Keratinocyte (primary cell): ENCODE measurements at regions not wholly inside any gene's neighbourhood (a gene's known extent, or its start where the extent isn't known, plus 50 kb on each side); places are given as distances from the start of the nearest gene placed in this dataset.

ENCODE experiments used
- DNase-seq: peaks from one replicate; pipeline ENCODE4 v3.0.0-alpha.2; 2011; ENCODE audit warnings: low read depth, missing footprints, low spot score
- FAIRE-seq: peaks from 2 replicates; lab custom pipeline; 2011; peaks lifted over from hg19 to GRCh38; lab: Jason Lieb, UNC
- H2AFZ ChIP-seq: 2 replicates; pipeline ENCODE4 v1.6.0; 2012; ENCODE audit warnings: low read length, control low read depth, inconsistent platforms; ENCODE audit not compliant: control insufficient read depth
- H3K27ac ChIP-seq: 2 replicates; pipeline ENCODE4 v1.5.1; 2011; ENCODE audit warnings: low read length; ENCODE audit not compliant: control insufficient read depth, insufficient read depth
- H3K27me3 ChIP-seq: 3 replicates; pipeline ENCODE4 v1.6.0; 2011; ENCODE audit warnings: low read length; ENCODE audit not compliant: control insufficient read depth, insufficient read depth; ENCODE audit errors: extremely low read depth
- H3K36me3 ChIP-seq, 2 experiments: 2 replicates in 1 of 2; 3 replicates in 1 of 2; pipeline ENCODE4 v1.5.1; 2011; ENCODE audit warnings: low read length in 2 of 2, mild to moderate bottlenecking in 1 of 2; ENCODE audit not compliant: control insufficient read depth in 2 of 2, insufficient read depth in 2 of 2; ENCODE audit errors: extremely low read depth in 1 of 2
- H3K4me1 ChIP-seq: 3 replicates; pipeline ENCODE4 v1.5.1; 2011; ENCODE audit warnings: low read length; ENCODE audit not compliant: control insufficient read depth, insufficient read depth; ENCODE audit errors: extremely low read depth
- H3K4me2 ChIP-seq: 3 replicates; pipeline ENCODE4 v1.6.0; 2011; ENCODE audit warnings: low read depth, low read length; ENCODE audit not compliant: control insufficient read depth, insufficient read depth; ENCODE audit errors: extremely low read depth
- H3K4me3 ChIP-seq, 3 experiments: fragments of 200-600 bp in 1 of 3; sonication (generic) in 1 of 3; 2 replicates in 2 of 3; 3 replicates in 1 of 3; pipeline ENCODE4 v1.5.1; 2011 to 2016; ENCODE audit warnings: low read length in 3 of 3, mild to moderate bottlenecking in 3 of 3, control low read depth in 2 of 3, inconsistent platforms in 1 of 3, low read depth in 1 of 3, mixed read lengths in 1 of 3, mixed run types in 1 of 3, moderate library complexity in 1 of 3; ENCODE audit not compliant: control insufficient read depth in 2 of 3, insufficient read depth in 2 of 3; ENCODE audit errors: extremely low read depth in 1 of 3
- H3K79me2 ChIP-seq: 2 replicates; pipeline ENCODE4 v1.6.0; 2012; ENCODE audit warnings: low read length; ENCODE audit not compliant: control insufficient read depth, insufficient read depth
- H3K9ac ChIP-seq: 3 replicates; pipeline ENCODE4 v1.6.0; 2011; ENCODE audit warnings: low read length; ENCODE audit not compliant: control insufficient read depth, insufficient read depth; ENCODE audit errors: extremely low read depth
- H3K9me1 ChIP-seq: 3 replicates; pipeline ENCODE4 v1.6.0; 2011; ENCODE audit warnings: low read length; ENCODE audit not compliant: control insufficient read depth, insufficient read depth; ENCODE audit errors: extremely low read depth
- H3K9me3 ChIP-seq: 2 replicates; pipeline ENCODE4 v1.5.1; 2012; ENCODE audit warnings: low read depth, low read length; ENCODE audit not compliant: control insufficient read depth
- H4K20me1 ChIP-seq: 3 replicates; pipeline ENCODE4 v1.6.0; 2011; ENCODE audit warnings: low read length; ENCODE audit not compliant: control insufficient read depth, insufficient read depth; ENCODE audit errors: extremely low read depth
- EZH2 ChIP-seq: IDR thresholded peaks from one replicate; pipeline ENCODE4 v1.6.1; 2012; ENCODE audit warnings: inconsistent platforms, mild to moderate bottlenecking, low read length, moderate library complexity
- dilution Hi-C: fragments of 300-500 bp; cut with MboI; formaldehyde crosslinking; loops from one replicate; pipeline ENCODE4 v1.7.0; 2020; ENCODE audit warnings: low sequenced_read_pairs; ENCODE audit not compliant: extremely low pct_ligation_motif_present
- TF ChIP-seq, protein P1 (sequence below), 3 experiments: IDR thresholded peaks in 1 of 3; conservative IDR thresholded peaks in 1 of 3; optimal IDR thresholded peaks in 1 of 3; 2 replicates in 2 of 3; 3 replicates in 1 of 3; pipeline versions ENCODE3 to v1.5.1; 2011; ENCODE audit warnings: low read length in 3 of 3, mild to moderate bottlenecking in 3 of 3, moderate library complexity in 2 of 3, control low read depth in 1 of 3, inconsistent platforms in 1 of 3; ENCODE audit not compliant: insufficient read depth in 2 of 3; ENCODE audit errors: extremely low read depth in 1 of 3

DNA sequence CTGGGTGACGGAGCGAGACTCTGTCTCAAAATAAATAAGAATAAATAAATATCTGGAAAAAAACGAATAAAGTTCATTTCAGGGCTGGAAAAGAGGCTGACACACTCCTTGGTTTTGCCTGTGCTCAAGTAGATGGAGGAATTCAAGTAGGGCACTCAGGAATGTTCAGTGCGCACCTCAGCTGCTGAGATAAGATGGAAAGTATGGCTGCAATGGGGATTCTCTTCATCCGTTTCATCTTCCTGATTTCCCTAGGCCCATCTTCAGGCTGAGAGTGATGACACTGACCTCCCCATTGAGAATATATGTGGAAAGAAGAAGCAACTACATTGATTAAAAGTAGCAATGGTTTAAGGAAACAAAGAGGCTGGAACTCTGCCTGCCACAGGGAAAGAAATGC, 130.5 kb upstream of the ZNF644 start:
- TF ChIP-seq, protein P1, sequence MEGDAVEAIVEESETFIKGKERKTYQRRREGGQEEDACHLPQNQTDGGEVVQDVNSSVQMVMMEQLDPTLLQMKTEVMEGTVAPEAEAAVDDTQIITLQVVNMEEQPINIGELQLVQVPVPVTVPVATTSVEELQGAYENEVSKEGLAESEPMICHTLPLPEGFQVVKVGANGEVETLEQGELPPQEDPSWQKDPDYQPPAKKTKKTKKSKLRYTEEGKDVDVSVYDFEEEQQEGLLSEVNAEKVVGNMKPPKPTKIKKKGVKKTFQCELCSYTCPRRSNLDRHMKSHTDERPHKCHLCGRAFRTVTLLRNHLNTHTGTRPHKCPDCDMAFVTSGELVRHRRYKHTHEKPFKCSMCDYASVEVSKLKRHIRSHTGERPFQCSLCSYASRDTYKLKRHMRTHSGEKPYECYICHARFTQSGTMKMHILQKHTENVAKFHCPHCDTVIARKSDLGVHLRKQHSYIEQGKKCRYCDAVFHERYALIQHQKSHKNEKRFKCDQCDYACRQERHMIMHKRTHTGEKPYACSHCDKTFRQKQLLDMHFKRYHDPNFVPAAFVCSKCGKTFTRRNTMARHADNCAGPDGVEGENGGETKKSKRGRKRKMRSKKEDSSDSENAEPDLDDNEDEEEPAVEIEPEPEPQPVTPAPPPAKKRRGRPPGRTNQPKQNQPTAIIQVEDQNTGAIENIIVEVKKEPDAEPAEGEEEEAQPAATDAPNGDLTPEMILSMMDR (optimal IDR thresholded peaks at IDR 0.05 in 1 of 3, IDR thresholded peaks at IDR 0.05 in 1 of 3, conservative IDR thresholded peaks at IDR 0.05 in 1 of 3; ENCODE audit: extremely low read depth in 1 of 3, insufficient read depth in 2 of 3, low read length in 3 of 3) = no peak
- no peak for TF ChIP-seq EZH2
- DNase-seq (no peak), FAIRE-seq (no peak)
- Histone ChIP-seq H3K4me2 (no peak overlapping the region), H4K20me1 (no peaks in the 10 kb centered on the region), H3K27ac (no peak overlapping the region), H3K36me3 (no peaks in the 10 kb centered on the region), H3K79me2 (no peaks in the 10 kb centered on the region), H2AFZ (no peak overlapping the region), H3K27me3 (no peaks in the 10 kb centered on the region), H3K9me1 (no peaks in the 10 kb centered on the region), H3K4me3 (no peak overlapping the region), H3K9me3 (no peaks in the 10 kb centered on the region), H3K9ac (no peak overlapping the region), H3K4me1 (no peaks in the 10 kb centered on the region)
- dilution Hi-C loops = no loop called here

DNA sequence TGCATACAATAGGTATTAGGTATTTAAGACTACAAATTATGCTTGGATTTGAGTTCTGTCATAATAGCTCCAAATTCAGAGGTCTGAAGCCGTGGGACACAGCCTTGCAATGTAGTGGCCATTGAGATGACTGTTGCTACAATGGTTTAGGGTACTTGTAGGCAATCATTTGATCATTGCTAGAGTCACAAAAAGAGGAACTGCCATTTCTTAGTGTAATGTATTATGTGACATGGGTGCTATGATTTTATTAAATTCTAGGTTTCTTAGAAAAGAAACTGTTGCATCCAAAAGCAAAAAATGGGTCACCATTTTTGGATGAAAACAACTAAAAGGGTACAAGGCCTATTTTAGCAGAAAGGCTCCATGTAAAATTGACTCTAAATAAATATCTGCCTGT, 129.9 kb upstream of the ZNF644 start:
- no peaks in the 10 kb centered on the region for H3K4me1 ChIP-seq
- H3K9ac ChIP-seq = no peak overlapping the region
- TF ChIP-seq, protein P1 (optimal IDR thresholded peaks at IDR 0.05 in 1 of 3, IDR thresholded peaks at IDR 0.05 in 1 of 3, conservative IDR thresholded peaks at IDR 0.05 in 1 of 3; ENCODE audit: extremely low read depth in 1 of 3, insufficient read depth in 2 of 3, low read length in 3 of 3) = no peak
- TF ChIP-seq EZH2 = no peak
- H3K4me2 ChIP-seq = no peak overlapping the region
- no peak for DNase-seq
- H3K36me3 ChIP-seq = no peaks in the 10 kb centered on the region
- H3K9me1 ChIP-seq = no peaks in the 10 kb centered on the region
- no peak overlapping the region for H3K27ac ChIP-seq
- H3K9me3 ChIP-seq = no peaks in the 10 kb centered on the region
- H2AFZ ChIP-seq = no peak overlapping the region
- H4K20me1 ChIP-seq = no peaks in the 10 kb centered on the region
- H3K79me2 ChIP-seq = no peaks in the 10 kb centered on the region
- no peak overlapping the region for H3K4me3 ChIP-seq
- dilution Hi-C loops = no loop called here
- FAIRE-seq = no peak
- H3K27me3 ChIP-seq = no peaks in the 10 kb centered on the region
